ENCODE measurements at regions not wholly inside any gene's neighbourhood (a gene's known extent, or its start where the extent isn't known, plus 50 kb on each side); places are given as distances from the start of the nearest gene placed in this dataset.

DNA sequence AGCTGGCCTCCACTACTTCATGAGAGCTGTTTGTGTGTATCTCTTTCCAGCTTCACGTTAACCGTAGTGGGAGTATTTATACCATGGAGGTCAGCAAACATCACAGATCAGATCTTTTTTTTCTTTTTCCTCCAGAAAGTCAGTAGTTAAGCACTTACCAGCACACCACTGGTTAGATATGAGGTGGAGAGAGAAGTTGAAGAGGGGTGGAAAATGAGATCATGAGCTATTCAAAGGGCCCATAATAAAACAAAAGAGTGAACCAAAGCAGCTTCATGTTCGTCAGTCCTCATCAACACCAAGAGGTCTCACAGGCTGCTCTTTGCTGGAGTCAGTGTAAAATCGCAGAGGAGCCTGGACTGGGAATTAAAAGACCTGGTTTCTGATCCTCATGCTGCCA is 125.1 kb upstream of the SGK1 start:
- ChIA-PET CTCF (no interaction called here), POLR2A (ENCODE audit: unreplicated experiment) (no interaction called here)
- Histone ChIP-seq H3K27me3 (ENCODE audit: insufficient read depth, low read depth) (no peaks in the 10 kb centered on the region), H3K4me3 (no peak overlapping the region), H3K27ac (no peak overlapping the region), H3K36me3 (ENCODE audit: low read depth) (no peaks in the 10 kb centered on the region), H4K20me1 (ENCODE audit: insufficient read depth) (no peaks in the 10 kb centered on the region), H3K79me2 (ENCODE audit: low read depth) (no peaks in the 10 kb centered on the region), H3F3A (ENCODE audit: insufficient read depth, low read depth) (no peaks in the 10 kb centered on the region), H3K9me2 (ENCODE audit: insufficient read depth) (no peaks in the 10 kb centered on the region), H3K4me1 (replicated peaks; ENCODE audit: insufficient read depth) (0 out of 2 replicates have a peak, but pooled peaks cover 1% of the 10 kb centered on the region), H3K9me3 (ENCODE audit: insufficient read depth, low read depth) (no peaks in the 10 kb centered on the region), H2AFZ (no peak overlapping the region), H3K4me2 (no peak overlapping the region)
- no TSS peak for BruUV-seq (replicated peaks)
- no peak for DNase-seq
- TF ChIP-seq, protein P1, sequence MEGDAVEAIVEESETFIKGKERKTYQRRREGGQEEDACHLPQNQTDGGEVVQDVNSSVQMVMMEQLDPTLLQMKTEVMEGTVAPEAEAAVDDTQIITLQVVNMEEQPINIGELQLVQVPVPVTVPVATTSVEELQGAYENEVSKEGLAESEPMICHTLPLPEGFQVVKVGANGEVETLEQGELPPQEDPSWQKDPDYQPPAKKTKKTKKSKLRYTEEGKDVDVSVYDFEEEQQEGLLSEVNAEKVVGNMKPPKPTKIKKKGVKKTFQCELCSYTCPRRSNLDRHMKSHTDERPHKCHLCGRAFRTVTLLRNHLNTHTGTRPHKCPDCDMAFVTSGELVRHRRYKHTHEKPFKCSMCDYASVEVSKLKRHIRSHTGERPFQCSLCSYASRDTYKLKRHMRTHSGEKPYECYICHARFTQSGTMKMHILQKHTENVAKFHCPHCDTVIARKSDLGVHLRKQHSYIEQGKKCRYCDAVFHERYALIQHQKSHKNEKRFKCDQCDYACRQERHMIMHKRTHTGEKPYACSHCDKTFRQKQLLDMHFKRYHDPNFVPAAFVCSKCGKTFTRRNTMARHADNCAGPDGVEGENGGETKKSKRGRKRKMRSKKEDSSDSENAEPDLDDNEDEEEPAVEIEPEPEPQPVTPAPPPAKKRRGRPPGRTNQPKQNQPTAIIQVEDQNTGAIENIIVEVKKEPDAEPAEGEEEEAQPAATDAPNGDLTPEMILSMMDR (conservative IDR thresholded peaks at IDR 0.05), result no peak
- intact Hi-C loops (cut with micrococcal nuclease; ENCODE audit: unreplicated experiment), result no loop called here

DNA sequence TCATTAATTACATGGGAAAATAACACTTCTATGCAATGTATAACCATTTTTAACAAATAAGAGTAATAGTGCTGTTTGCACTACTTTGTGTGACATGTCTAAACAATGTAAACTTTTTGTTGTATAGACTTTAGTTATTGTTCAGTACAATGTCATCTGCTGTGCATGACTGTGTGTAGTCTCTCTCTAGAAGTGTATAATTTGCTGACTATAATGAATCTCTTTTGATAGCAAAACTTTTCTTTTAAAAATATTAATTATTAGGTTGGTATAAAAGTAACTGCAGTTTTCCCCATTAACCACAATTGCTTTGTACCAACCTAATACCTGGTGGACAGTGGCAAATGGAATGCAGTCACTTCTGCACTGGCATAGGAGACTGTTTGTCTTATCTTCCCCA is 124.2 kb upstream of the SGK1 start:
- no peaks in the 10 kb centered on the region for H4K20me1 ChIP-seq (ENCODE audit: insufficient read depth)
- no peaks in the 10 kb centered on the region for H3K79me2 ChIP-seq (ENCODE audit: low read depth)
- no peak overlapping the region for H3K27ac ChIP-seq
- no peaks in the 10 kb centered on the region for H3K9me3 ChIP-seq (ENCODE audit: insufficient read depth, low read depth)
- BruUV-seq (replicated peaks), result no TSS peak
- H3F3A ChIP-seq (ENCODE audit: insufficient read depth, low read depth), result peaks cover 5% of the 10 kb centered on the region; the same call in 1 of the 2 replicates
- POLR2A ChIA-PET (ENCODE audit: unreplicated experiment), result no interaction called here
- H3K4me1 ChIP-seq (replicated peaks; ENCODE audit: insufficient read depth), result peaks cover 11% of the 10 kb centered on the region
- no peaks in the 10 kb centered on the region for H3K27me3 ChIP-seq (ENCODE audit: insufficient read depth, low read depth)
- H3K9me2 ChIP-seq (ENCODE audit: insufficient read depth), result no peaks in the 10 kb centered on the region
- TF ChIP-seq EZH2 (IDR thresholded peaks at IDR 0.05; ENCODE audit: low read depth), result no peak
- TF ChIP-seq, protein P1 (conservative IDR thresholded peaks at IDR 0.05), result no peak
- no peaks in the 10 kb centered on the region for H3K36me3 ChIP-seq (ENCODE audit: low read depth)
- no peak overlapping the region for H3K4me2 ChIP-seq
- intact Hi-C loops (cut with micrococcal nuclease; ENCODE audit: unreplicated experiment), result no loop called here
- CTCF ChIA-PET, result no interaction called here
- no peak for DNase-seq
- no peak overlapping the region for H2AFZ ChIP-seq
- H3K4me3 ChIP-seq, result no peak overlapping the region

DNA sequence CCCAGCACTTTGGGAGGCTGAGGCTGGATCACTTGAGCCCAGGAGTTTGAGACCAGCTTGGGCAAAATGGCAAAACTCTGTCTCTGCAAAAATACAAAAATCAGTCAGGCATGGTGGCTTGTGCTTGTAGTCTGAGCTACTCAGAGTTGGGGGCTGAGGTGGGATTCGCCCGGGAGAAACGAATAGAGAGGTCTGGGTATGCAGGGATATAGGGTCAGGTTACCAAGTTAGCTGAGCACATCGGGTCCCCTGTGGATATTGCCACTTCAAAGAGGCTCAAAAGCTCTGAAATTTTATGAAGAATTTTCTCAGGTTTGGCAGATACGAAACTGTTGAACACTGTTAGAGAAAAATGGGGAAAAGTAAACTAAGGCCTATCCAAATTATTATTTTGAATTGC is 120.9 kb upstream of the SGK1 start:
- Histone ChIP-seq H3K27ac (no peak overlapping the region), H3K27me3 (ENCODE audit: insufficient read depth, low read depth) (no peaks in the 10 kb centered on the region), H3K4me1 (replicated peaks; ENCODE audit: insufficient read depth) (peaks cover 29% of the 10 kb centered on the region), H3K9me3 (ENCODE audit: insufficient read depth, low read depth) (no peaks in the 10 kb centered on the region), H3K4me3 (no peak overlapping the region), H4K20me1 (ENCODE audit: insufficient read depth) (no peaks in the 10 kb centered on the region), H3K79me2 (ENCODE audit: low read depth) (no peaks in the 10 kb centered on the region), H3F3A (ENCODE audit: insufficient read depth, low read depth) (peaks cover 19% of the 10 kb centered on the region), H2AFZ (no peak overlapping the region), H3K36me3 (ENCODE audit: low read depth) (no peaks in the 10 kb centered on the region), H3K4me2 (no peak overlapping the region), H3K9me2 (ENCODE audit: insufficient read depth) (no peaks in the 10 kb centered on the region)
- intact Hi-C loops (cut with micrococcal nuclease; ENCODE audit: unreplicated experiment), result loop anchor here (5.0 kb wide), 3 partner anchors 62 to 383 kb away; no protein-coding TSS in a partner anchor
- no TSS peak for BruUV-seq (replicated peaks)
- ChIA-PET CTCF (no interaction called here), POLR2A (ENCODE audit: unreplicated experiment) (no interaction called here)
- DNase-seq, result no peak
- TF ChIP-seq, protein P1 (conservative IDR thresholded peaks at IDR 0.05), result no peak
- no peak for TF ChIP-seq EZH2 (IDR thresholded peaks at IDR 0.05; ENCODE audit: low read depth)
